Anterior cingulate cortex (tissue), 58 donors: ENCODE measurements at regions not wholly inside any gene's neighbourhood (a gene's known extent, or its start where the extent isn't known, plus 50 kb on each side); places are given as distances from the start of the nearest gene placed in this dataset.
A peak's percentile ranks its signal among the peaks of the same experiment; 100 is the strongest.

Source experiments
- DNase-seq, 58 donors: peaks; one replicate each; lab custom pipeline; 2025; lab: John Stamatoyannopoulos, UW

- DNase-seq, result no peak
Observed at GRCh38 chr12:74980510-74980909, 229.1 kb downstream of the KCNC2 start.

GRCh38 chr12:74981541-74981940, 228.1 kb downstream of the KCNC2 start:
- DNase-seq, result no peak

GRCh38 chr12:74983917-74984316, 225.7 kb downstream of the KCNC2 start:
- no peak for DNase-seq

GRCh38 chr12:74984631-74985030, 225.0 kb downstream of the KCNC2 start:
- no peak for DNase-seq

GRCh38 chr12:74985293-74985985, 224.2 kb downstream of the KCNC2 start:
- no peak for DNase-seq

- DNase-seq, result peak in 5 of 58 donors; percentile 1 to 17 (median 2)
Observed at GRCh38 chr12:74985986-74986319, 223.7 kb downstream of the KCNC2 start.

- DNase-seq, result no peak
Observed at GRCh38 chr12:74988156-74988555, 221.5 kb downstream of the KCNC2 start.
